NOMO-1 (cell line): ENCODE measurements at regions not wholly inside any gene's neighbourhood (a gene's known extent, or its start where the extent isn't known, plus 50 kb on each side); places are given as distances from the start of the nearest gene placed in this dataset.
A peak's percentile ranks its signal among the peaks of the same experiment; 100 is the strongest.

Source experiments
- DNase-seq, 2 experiments: peaks; one replicate each; lab custom pipeline; 2025; ENCODE audit not compliant: unreplicated experiment in 2 of 2; lab: John Stamatoyannopoulos, UW

GRCh38 chr17:14959106-14959648, 305.9 kb downstream of the PMP22 start:
- DNase-seq, result no peak

GRCh38 chr17:14953405-14953804, 311.7 kb downstream of the PMP22 start:
- DNase-seq, result no peak

- no peak for DNase-seq
These were observed 314.4 kb downstream of the PMP22 start for GRCh38 chr17:14950686-14951085.

DNA sequence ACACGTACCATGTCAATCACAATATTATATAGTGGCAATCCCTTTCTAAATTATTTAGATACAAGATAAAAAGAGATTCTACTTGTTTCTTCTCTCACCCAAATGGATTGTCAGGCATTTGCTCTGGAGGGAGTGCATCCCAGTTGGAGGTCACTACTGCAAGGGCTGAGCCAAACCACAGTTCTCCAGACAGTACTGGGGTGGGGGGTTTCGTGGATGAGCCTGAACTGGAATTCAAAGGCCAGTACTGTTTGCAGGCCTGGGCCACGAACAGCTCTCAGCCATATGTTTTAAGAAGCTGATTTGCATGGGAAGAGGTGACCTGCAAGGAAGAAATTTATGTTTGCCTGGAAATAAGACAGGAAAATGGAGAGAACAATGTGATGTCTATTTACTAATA, 314.9 kb downstream of the PMP22 start:
- no peak for DNase-seq

- DNase-seq, result no peak
These were observed 317.5 kb downstream of the PMP22 start for GRCh38 chr17:14947671-14948070.

DNA sequence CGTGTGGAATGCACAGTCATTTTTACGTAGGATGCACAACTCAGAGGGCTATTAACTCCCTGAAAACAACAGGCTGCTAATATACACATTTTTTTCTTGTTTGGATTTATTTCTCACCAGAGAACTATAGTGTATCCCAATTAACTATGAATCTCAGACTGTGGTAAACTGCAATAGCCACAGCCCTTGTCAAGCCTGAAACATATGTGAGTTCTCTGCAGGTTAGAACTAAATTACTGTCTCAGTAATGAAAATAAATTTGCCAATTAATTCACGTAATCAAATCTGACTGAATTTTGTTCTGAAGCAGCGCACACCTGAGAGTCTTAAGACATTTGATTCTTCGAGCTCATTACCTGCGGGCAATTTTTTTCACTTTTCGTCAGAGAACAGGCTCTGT, 318.6 kb downstream of the PMP22 start:
- no peak for DNase-seq

- no peak for DNase-seq
These were observed 322.5 kb downstream of the PMP22 start for GRCh38 chr17:14942526-14943190.

DNA sequence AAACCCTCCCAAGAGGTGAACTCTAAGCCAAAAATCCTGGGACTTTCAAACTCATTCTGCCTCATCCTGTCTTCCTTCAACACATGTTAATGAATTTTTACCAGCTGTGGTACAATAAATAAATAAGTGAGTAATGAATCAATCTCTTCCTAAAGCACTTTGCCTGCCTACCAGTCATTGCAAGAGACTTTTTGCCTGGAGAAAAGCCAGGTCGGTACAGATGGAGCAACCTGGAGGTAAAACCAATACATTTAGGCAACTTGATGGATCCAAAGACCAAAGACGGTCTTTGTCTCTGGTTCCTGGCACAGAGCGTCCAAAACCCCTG, 324.2 kb downstream of the PMP22 start:
- DNase-seq, result no peak

GRCh38 chr17:14940108-14940937, 324.8 kb downstream of the PMP22 start:
- DNase-seq, result no peak

DNA sequence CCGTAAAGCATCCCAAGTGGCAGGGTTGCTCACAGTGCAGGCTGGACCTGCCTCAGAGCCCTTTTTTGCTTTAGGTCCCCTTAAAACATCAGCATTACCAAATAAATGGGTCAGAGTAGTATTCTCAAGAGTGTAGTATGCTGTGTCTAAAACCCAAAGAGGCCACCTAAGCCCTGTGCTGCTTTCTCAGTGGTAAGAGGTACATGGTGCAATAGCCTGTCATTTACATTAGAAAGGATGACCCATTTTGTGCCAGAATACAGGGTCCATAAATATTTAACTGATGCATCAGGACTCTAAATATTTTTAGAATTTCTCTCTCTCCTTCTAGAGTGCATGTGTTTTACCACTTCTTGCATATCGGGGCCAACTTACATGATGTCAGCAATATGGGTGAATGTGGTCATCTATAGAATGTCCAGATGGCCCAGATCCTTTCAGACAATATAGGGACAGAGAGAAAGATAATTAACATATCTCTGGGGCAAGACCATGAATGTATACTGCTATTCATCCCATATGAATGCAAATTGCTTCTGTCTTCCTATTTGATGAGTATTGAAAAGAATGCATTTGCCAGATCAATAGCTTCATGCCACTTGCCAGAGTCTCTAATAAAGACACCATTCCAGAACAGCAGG, 329.2 kb downstream of the PMP22 start:
- DNase-seq, result no peak

DNA sequence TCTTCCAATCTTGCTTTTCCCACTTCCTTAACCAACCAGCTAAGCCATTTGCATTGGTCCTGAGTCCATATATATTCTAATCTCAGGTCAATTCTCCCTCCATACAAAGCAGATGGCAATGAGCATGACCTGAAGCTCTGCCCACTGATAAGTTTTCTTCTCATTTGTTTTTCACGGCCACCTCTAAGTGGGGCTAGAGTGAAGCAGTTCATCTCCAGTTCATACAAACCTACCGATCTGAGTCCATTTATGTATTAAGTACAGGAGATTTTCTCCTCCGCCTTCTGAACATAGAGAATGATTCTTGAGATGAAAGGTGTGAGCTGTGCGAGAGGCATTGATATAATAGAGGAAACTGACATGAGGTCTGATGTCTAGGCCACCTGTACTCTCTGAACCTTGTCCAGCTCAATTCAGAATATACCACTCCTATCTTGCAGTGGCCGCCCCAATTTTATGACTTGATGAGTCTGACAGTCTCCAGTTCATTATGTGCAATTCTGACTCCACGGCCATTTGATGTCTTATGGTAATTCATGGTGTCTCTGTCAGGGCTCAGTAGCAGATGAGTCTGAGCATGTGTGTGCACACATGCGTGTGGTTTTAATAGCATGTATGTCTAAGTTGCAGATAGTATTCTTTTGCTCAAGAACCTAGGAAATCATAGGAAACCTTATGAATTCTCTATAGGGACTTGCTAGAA, 329.8 kb downstream of the PMP22 start:
- DNase-seq, result no peak

- no peak for DNase-seq
These were observed 331.4 kb downstream of the PMP22 start for GRCh38 chr17:14933676-14934075.

GRCh38 chr17:14926526-14927122, 338.5 kb downstream of the PMP22 start:
- DNase-seq, result peak; percentile 58 to 75

GRCh38 chr17:14926073-14926472, 339.1 kb downstream of the PMP22 start:
- no peak for DNase-seq

- DNase-seq, result no peak
These were observed 339.6 kb downstream of the PMP22 start for GRCh38 chr17:14925498-14925897.

DNA sequence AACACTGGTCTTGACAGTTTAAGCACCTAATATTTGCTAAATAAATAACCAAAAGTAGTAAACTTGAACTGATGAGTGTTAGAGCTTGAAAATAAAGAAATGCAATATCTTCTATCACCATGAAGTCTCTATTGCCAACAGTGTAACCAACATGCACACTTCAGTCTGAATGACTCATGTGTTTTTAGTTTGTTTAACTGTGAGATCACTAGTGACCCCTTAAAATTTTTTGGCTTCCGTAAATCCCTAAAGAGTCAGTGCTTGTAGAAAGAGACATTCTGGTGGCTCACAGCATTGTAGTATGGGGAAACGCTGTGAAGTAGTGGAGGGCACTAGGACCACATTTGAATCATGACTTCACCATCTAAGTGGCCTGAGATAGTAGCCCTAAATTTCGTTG, 341.1 kb downstream of the PMP22 start:
- no peak for DNase-seq

DNA sequence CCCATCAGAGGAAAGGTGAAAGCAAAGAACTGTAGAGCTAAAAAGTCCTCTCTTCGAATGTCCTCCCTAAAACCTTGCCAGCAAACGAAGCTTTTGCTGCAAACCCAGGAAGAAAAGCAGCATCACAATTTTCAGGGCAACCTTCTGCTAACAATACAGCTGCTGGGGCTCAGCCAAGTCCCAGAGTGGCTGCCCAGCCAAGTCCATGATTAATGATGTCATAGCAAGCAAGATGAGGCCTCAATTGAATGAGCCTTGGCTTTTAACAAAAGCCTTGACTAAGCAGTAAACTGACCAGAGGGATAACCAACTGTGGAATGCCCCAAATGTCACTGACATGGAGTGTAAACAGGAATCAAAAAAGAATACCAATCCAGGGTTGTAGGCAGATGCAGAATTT, 342.7 kb downstream of the PMP22 start:
- DNase-seq, result no peak

DNA sequence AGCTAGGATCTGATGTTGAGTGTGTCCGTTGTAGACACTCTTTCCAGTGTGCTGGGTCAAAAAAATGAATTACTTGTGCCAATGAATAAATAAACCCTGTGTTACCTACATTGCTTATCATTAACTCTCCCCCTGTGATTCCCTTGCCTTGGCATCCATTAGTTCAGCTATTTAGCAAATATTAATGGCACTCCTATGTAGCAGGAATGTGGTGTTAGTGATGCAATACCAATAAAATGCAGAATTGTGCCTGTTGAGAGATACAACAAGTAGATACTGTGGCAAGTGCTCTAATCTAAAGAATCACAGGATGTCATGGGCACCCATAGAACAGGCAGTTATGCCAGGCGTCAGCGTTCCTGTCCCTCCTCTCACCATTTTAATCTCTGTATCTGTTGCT, 343.2 kb downstream of the PMP22 start:
- DNase-seq, result no peak

- no peak for DNase-seq
These were observed 345.4 kb downstream of the PMP22 start for GRCh38 chr17:14919631-14920213.

- no peak for DNase-seq
These were observed 346.0 kb downstream of the PMP22 start for GRCh38 chr17:14919094-14919493.
